Inferior parietal cortex (tissue), 1 donor: ENCODE measurements at regions not wholly inside any gene's neighbourhood (a gene's known extent, or its start where the extent isn't known, plus 50 kb on each side); places are given as distances from the start of the nearest gene placed in this dataset.

Experiments used
- DNase-seq: peaks from one replicate; pipeline ENCODE4 v3.0.0-alpha.2; 2016; ENCODE audit errors: extremely low spot score

DNA sequence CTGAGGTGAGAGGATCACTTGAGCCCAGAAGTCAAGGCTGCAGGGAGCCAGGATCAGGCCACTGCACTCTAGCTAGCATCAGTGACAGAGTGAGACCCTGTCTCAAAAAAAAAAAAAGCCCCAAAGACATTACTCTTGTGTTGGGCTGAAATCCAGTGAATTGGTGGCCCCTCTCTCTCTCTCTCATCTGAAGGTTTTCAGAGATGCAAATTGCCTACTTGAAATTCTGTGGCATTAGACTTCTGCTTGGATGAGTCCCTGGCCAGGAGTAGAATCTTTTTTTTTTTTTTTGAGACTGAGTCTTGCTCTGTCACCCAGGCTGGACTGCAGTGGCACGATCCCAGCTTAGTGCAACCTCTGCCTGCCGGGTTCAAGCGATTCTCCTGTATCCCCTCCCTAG, 112.0 kb upstream of the ATF7IP start:
- DNase-seq = no peak

DNA sequence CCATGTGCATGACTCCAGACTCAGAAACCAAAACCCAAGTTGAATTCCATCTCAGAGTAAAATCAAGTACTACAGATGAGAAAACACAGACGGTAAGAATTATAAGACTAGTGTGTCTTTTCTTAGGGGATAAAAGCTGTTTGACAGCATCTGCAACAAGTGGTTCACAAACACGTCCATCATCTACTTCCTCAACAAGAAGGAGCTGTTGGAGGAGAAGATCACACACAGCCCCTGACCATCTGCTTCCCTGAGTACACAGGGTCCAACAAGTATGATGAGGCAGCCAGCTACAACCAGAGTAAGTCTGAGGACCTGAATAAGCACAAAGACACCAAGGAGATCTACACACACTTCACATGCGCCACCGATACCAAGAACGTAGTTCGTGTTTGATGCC, 110.7 kb upstream of the ATF7IP start:
- no peak for DNase-seq

DNA sequence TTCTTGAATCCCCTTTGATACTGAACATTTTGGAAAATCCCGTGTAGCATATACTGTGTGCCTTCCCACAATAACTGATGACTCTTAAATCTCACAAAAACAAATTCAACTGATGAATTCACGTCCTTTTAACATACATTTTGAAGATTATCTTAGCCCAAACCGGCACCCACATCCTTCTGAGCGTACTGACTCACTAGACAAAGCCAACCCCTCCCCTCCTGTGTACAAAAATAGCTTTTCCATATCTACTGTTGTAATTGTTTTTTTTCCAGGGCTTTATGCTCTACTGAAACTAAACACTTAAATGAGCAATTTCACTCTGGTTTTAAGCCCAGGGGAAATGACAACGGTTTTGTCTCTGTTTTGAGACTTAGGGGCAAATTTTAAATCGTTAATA, 109.4 kb upstream of the ATF7IP start:
- no peak for DNase-seq

DNA sequence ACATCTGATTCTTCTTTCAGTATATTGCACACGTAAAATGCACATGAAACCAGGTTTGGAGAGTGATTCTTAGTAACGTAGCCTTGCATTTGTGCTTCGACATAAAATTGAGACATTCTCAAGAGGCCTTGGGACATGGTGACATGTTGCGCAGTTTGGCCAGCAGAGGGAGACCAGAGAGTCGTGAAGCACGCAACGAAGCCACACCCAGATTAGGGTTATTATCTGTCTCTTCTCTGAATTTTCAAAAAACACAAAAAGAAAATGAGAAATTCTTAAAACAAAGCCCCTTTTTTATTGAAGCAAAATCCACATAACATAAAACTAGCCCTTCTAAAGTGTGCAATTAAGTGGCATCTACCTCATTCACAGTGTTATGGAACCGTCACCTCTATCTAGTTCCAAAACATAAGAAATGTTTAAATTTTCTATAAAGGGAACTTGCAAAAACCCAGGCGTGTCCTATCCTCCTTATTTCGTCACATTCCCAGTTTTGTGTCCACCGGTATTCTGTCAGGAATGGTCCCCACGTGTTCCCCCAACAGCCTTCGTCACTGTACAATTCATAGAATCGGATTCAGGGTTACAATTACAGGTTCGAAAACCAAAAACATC, 108.8 kb upstream of the ATF7IP start:
- DNase-seq = peak; percentile 80

DNA sequence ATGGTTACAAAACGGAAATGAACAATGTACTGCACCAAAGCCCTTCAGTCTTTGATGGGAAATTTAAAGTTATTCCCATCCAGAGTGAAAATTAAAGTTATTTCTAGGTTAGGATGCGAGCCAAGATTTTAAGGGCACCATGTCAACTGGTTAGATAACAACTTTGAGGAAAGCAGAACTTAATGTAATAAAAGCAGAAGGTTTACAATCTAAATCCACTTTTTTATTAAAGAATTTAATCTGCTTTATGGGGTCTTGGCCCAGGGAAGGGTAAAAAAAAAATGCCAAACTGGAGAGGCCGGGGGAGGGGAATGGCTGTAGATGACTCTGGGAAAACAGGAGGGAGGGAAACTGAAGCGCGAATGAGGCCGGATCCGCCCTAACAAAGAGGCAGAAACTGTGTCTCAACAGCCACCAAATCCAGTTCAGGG, 108.2 kb upstream of the ATF7IP start:
- no peak for DNase-seq

DNA sequence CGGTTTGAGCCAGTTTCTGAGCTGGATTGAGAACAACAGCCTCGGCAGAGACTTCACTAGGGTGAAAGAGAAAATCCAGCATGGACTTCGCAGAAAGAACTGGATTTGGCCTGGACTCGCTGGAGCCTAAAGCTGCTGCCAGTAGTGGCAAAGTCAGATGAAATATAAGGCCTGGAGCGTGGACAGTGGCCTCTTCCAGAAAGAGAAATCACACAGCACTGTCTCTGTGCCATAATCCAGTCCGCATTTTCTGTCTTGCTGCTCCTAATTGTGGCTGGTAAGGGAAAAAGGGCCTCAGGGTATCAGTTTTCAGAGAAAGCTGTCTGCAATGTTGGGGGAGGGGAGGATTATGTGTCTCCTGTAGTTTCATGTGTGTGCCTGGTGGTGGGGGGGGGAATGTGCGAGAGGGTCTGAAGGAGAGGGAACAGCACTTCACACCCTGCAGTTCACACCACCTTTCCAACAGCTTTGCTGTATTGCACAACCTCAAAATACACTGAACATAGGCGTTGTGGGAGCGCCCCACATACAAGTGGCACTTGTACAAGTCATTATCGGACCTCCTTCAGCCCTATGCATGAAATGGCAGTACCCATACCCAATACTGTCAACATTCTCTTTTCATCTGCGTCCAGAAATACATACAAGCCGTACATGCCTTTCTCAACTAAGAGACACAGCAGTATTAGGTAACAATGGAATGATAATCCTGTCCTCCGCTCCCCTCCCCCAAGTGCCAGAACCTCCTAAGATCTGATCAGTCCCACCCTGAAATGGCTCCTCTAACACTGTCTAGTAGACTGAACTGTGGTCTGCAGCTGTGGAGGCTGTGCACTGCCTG, 107.5 kb upstream of the ATF7IP start:
- DNase-seq = peak; percentile 95

DNA sequence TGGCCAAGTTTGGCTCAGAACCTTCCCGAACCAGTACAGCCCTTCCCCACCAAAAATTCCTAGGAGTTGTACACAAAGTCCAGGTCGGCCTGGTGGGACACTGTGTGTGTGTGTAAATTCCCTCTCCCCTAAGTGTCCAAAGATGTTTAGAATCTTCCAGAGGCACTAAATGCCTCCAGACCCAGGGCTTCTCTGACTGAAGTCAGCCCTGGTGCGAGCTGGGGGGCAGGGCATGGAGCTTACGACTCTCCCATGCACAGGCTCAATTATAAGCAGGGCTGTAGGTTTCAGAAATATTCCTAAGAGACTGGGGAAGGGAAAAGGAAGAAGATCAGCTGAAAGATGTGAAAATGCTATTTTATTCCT, 106.9 kb upstream of the ATF7IP start:
- no peak for DNase-seq

DNA sequence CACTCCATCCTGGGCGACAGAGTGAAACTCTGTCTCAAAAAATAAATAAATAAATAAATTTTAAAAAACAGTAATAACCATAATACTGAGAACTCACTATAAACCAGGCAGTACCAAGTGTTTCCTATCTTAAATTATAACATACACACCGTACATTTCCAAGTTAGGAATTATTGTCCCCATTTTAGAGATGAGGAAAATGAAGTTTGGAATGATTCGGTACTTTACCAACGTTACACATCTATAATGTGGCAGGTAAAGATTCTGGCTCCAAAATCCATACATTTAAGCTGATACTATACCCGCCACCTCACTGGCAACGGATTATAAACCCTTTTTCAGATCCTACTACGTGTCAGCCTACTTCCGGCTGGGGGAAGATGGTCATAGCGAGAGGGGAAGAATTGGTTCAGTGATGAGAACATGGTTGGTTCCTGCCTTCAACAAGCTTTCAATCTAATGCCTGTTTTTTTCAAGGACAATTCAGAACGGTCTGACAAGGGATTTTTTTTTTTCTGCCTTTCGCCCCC, 105.9 kb upstream of the ATF7IP start:
- no peak for DNase-seq

DNA sequence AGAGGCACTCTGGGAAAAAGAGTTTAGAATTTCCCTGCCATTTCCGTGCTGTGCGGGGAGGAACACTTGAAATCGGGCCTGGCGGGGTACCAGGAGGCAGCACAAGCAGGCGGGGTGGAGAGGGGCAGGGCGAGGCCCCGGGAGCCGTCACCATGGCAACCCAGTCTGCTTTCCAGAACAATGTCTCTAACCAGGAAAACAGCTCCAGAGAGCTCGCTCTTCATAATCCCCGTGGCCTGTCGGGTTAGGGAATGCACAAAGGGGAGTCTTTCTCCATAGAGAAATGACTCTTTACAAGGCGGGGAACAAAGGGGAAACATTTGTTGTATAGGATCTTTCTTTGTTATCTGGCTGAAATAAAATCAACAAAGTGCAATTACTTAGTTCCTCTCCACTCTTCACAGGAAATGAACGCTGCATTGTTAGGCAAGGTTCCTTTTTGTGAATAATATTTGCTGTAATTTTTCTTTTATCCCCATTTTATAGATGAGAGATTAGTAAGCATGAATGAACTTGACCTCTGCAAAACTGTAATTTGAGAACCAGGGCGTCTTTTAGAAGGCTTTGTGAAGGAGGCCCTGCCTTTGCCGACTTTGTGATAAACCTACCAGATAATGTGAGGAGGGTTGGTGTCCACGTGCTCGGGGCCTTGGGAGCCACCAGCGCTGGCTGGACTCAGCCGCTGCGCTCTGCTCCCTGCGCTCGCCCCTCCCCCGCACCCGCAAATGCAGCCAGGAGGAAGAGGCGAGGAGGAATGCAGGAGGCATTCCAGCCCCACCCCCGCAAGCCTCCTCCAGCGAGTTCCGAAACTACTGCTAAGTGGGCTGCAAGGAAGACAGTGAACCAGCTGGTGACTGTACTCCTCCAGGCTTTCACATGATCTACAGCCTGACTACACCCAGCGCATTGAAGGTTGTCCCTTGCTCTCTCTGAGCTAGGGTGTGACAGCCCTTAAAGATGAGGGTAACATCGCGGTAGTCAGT, 105.2 kb upstream of the ATF7IP start:
- peak; percentile 76 for DNase-seq

DNA sequence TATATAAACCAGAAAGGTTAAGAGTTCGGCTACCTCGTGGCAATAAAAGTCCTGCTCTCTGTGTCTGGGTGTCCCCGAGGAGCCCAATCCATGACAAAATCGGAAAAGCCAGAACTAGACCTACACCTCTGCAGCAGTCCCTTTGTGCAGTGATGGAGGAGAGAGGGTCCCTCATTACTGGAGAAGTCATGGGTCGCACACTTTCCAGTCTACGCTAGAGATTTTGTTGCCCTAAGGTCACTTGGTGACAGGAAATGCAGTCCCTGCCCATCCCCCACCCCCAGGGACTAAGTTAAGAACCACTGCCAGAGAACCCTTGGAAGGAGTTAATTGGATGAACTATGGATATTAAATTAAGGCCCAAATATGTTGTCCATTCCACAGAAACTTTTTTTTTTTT, 104.4 kb upstream of the ATF7IP start:
- no peak for DNase-seq

DNA sequence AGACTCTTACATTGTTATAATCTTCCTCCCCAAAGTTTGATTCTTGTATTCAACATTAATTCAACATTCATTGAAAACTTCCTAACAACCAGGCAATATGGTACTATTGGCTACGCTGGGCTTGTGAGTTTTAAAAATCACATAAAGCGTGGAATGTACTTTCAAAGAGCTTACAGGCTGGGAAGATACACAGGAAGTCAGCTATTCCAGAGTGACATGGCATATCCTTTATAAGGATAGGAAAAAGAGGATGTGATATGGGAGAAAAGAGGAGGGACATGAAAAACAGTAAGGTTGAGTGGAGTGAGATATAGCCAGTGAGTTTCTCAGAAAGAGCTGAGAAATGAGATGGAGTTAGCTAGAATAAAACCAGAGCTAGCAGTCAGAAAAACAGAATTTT, 103.6 kb upstream of the ATF7IP start:
- DNase-seq = no peak

DNA sequence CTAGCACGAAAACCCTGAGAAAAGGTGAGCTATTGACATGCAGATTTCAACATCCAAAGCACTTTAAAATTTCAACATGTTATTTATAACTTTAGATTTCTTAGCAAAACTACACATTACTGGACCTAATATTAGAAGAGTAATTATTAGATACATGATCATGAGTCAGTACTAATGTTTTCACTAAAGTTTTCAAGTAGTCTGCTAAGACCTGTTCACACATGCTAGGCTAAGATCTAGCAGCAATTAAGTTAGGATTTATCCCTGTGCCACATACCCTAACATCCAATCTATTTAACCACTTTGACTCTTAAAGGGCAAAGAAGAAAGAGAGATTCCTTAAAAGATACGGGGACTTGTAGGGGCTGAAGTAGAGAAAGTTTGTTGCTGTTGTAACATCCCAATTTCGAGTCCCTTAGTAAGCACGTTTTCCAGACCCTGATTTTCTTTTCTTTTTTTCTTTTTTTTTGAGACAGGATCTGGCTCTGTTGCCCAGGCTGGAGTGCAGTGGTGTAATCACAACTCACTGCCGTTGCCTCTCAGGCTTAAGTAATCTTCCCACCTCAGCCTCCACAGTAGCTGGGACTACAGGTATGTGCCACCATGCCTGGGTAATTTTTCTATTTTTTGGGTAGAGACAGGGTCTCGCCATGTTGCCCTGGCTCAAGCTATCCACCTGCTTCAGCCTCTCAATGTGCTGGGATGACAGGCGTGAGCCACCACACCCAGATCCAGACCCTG, 102.5 kb upstream of the ATF7IP start:
- no peak for DNase-seq

DNA sequence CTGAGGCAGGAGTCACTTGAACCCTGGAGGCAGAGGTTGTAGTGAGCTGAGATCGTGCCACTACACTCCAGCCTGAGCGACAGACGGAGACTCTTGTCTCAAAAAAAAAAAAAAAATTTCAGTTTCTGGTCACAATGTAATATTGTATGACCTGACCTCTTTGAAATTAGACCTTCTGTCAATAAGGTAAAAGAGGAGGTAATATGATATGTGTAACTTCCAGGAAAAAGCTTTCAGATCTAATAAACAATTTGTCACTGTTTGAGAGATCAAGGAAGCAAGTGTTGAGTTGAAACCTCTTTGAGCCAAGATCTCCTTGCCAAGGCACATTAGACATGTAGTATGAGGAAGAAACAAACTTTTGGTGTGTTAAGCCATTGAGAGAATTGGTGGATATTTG, 101.7 kb upstream of the ATF7IP start:
- no peak for DNase-seq

DNA sequence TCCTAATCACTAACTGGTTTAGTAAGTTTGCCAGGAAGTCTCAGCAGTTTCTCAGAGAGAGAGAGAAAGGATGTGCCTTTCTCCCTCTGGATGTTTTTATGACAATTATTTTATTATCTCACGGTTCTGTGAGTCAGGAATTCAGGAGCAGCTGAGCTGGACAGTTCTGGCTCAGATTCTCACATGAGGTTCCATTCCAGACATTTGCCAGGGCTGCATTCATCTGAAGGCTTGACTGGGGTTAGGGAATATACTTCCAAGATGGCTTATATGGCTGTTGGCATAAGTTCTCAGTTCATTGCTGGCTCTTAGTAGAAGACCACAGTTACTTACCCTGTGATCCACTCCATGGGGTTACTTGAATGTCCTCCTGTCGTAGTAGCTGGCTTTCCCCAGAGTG, 101.2 kb upstream of the ATF7IP start:
- DNase-seq = no peak

DNA sequence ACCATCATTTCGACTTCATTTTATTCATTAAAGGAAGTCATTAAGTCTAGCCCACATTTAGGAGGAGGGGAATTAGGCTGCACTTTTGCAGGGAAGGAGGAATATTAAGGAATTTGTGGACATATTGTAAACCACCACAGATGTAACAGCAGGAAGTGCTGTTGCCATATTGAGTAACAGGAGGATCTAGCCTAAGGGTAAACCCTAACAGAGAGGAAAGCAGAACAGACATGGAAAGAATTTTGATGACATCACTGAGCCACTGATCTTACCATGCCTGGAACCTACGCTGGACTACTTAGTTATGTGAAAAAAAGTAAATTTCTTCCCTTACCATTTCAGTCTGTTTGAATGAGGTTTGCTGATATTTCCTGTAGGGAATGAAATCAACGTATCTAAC, 100.7 kb upstream of the ATF7IP start:
- DNase-seq = no peak

DNA sequence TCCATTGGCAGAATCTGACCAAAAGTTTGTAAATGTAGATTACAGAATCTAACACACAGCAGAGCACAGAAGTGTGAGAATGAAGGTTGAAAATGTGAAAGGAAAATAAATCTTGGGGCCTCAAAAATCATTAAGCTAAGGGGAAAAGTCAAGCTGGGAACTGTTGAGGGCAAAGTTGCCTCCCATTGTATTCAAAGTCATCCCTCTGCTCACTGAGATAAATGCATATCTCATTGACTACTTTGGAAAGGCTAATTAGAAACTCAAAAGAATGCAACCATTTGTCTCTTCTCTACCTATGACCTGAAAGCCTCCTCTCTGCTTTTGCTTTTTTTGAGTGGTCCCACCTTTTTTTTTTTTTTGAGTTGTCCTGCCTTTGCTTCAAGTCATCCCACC, 97.4 kb upstream of the ATF7IP start:
- no peak for DNase-seq

DNA sequence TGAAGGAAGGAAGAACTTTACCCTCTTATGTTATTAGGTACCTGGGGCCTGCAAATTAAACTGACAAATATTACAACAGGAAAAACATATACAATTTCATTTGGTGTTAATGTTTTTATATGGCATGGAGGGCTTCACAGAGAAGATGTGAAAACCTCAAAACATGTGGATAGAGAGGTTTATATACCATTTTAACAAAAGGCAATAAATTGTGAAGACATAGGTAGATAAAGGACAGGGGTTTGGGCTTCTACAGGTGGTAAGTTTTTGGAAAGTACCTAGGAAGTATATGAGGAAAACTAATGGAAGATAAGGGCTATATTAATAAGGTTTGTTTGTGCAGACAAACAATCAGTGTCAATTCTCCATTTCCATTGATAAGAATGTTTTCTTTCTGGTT, 95.1 kb upstream of the ATF7IP start:
- no peak for DNase-seq

DNA sequence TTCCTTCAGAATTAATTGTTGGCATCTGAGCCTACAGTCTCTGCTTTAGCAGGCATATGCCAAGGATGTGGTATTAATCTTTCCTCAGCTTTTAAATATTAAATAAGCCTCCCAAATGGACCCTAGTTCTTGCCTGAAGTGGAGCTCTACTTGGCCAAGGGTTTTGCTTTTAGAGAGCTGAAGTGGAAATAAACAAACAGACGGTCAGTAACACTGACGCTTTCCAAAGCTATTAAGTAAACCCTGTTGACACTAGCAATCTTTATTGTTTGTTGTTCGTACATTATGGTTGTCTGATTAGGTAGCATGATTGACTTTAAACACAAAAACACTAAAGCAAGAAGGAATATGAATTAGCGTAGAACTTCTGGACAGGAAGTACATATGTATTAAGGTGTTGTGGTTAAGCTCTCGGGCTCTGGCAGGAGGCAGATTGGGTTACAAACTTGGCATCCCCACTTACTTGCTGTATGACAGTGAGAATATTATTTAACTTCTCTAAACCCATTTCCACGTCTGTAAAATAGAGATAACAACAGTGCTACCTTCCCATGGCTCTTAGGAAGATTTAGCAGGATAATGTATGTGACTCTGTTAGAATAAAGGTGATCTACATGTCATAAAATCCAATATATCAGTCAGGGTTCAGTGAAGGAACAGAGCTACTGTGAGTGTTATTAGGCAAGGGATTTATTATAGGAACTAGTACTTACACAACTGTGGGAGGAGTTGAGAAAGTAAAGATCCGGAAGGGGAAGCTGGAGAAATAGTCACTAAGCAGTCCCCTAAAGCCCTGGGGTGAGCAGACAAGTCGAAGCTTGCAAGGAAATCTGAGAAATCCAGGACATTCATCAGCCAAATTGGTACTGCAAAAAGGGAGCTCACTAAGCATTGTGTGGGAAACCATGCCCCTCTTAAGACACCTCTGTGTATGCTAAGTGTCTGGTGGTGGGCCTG, 92.2 kb upstream of the ATF7IP start:
- DNase-seq = no peak

DNA sequence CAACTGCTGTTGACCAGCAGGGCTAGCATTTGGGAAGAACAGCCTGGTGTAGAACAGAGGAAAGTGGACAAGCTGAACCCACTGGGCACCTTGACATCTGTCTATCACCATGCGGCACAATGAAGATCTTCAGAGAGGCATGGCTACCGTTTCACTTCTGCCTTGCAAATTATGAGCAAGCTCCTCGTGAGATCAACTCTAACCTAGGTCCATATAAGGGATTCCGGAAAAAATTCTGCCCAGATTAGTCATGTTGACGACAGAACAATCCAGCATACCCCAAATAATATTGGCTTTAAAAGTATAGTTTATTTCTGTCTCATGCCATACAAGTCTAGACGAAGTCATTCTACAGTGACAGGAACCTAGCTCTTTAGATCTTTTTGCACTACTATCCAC, 91.6 kb upstream of the ATF7IP start:
- no peak for DNase-seq

DNA sequence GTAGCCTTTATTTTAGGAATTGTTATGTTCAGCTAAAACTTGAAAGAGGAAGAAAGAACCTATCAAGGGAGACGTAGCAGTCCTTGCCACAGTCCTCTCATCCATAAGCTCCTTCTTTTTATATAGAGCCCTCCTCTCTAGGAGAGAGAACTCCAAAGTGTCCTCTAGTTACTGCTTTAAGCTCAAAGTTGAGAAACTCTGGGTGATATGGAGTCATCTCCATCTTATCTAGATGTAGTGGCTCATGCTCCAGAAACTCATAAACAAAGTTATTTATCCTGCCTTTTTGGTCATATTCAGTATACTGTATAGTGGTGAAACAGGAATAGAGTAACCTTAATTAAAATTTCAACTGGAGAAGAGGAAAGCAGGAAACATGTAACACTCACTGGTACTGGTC, 90.4 kb upstream of the ATF7IP start:
- DNase-seq = no peak
